GM19438 (cell line): ENCODE measurements at regions not wholly inside any gene's neighbourhood (a gene's known extent, or its start where the extent isn't known, plus 50 kb on each side); places are given as distances from the start of the nearest gene placed in this dataset.

Experiments used
- ATAC-seq: cut with Tn5 transposase; IDR thresholded peaks from one replicate; pipeline ENCODE4 v1.9.1; 2021; ENCODE audit warnings: low read depth; ENCODE audit not compliant: unreplicated experiment

DNA sequence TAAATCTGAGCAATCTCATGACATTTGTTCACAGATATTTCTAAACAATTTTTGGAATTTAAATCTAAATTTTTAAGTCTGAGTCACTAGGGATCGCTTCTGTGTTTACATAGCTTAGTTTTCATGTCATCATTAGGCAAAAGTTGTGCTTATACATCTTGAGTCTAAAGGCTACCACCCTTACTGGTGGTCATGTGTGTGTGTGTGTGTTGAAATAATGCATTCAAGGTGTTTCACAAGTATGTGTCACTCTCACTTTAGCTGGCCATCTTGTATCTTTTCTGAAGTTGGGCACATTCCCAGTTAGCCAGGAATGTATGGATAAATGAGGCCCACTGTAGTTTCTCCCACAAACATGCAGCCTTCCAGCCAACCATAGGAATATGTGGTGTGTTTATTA is 1162.5 kb upstream of the PRMT6 start:
- ATAC-seq: no peak

DNA sequence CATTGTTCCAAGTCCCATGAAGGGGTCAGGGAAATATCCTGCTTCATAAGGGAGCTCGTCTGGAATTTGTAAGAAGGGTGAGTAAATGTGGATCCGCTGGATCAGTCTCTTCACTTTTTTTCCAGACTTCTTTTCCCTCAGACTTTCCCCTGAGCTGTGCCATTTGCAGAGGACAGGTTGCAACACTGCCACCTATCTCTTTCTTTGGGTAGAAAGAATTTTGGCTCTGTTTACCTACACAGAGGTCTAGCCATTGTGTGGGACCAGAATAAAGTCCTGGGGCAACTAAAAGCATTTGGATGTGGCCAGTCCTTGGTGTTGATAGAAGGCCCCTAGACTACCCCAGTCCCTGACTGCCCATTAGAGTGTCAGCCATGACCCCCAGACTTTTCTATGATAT is 1146.7 kb upstream of the PRMT6 start:
- ATAC-seq: no peak

DNA sequence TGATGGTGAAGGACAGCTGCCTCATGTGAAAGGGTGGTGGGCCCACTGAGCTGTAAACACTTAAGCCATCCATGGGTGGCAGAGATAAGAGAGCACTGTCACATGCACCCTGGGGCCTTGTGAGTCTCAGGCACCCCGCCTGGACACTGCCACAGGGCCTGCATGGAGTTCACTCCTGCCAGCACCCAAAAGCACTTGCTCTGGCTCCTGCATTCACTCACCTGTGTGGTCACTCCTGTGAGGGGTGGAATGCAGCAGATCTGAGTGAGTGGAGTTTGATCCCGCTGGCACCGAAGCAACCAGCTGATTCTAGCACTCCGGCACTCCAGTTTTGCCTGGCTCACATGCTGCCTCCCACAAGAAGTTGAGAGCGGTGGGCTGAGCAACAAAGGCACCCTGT is 1142.1 kb upstream of the PRMT6 start:
- ATAC-seq: no peak

DNA sequence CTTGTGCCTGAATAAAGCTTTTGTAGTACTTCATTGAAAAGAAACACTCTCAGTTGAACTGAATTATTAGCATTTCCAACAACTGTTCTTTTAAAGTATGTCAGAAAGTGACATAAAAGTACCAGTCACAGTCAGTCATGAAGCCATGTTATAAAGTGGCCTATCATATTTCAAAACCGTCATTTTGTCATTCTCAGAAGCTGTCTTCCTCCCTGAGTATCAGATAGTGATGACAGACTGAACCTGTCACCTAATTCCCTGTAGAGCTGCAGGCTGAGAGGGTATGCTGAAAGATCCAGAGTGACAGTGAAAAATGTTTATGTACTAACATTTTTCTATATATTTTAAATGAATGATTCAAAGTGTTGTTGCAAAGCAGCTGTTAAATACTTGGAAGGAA is 1121.7 kb upstream of the PRMT6 start:
- ATAC-seq: no peak

DNA sequence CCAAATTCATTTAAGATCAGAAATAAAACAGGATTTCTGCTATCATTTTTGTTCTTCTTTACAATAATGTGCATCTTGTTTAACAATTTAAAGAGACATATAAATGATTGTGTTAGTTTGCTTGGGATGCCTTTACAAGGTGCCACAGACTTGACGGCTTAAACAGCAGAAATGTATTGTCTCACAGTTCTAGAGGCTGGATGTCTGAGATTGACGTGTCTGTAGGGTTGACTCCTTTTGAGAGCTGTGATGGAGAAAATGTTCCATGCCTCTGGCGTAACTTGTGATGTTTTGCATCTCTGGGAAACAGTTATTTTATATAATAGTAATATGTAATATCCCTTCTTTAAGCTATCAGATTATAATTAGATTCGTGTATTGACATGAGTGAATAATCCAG is 1091.6 kb upstream of the PRMT6 start:
- ATAC-seq: no peak

DNA sequence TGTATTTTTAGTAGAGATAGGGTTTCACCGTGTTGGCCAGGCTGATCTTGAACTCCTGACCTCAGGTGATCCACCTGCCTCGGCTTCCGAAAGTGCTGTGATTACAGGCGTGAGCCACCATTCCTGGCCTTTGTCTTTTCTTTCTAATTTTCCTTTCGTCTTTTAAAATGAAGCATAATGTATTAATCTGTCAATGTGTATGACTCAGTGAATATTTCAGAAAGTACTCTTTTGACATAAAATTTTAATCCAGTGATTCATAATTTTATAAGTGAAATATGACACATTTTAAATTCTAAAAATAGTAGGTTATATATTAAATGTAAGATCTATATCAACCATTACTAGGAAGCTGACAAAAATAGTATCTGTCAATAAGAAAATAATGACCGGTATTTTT is 1059.0 kb upstream of the PRMT6 start:
- no peak for ATAC-seq

DNA sequence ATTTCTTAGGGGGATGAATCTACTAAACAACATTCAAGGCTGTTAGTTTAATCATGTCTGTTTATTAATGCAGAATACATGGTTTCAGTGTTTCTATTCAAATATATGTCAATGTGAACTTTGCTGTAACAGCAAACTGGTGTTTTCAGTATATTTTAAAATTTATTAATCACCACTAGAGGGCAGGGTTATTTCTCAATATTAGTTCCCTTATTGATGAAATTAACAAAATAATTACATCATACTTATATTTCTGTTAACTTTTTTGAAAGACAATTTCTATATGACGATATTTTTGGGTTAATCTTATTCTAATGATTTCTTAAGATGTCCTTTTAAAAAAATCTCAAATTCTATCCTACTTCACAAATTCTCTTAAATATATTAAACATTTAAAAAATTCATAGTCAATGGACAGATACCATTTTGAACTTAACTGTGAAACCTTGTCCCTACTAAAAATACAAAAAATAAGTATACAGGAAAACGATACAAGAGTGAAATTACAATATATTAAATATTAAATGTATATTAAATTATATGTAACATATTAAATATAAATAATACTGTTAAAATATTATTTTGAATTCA is 1034.1 kb upstream of the PRMT6 start:
- no peak for ATAC-seq

DNA sequence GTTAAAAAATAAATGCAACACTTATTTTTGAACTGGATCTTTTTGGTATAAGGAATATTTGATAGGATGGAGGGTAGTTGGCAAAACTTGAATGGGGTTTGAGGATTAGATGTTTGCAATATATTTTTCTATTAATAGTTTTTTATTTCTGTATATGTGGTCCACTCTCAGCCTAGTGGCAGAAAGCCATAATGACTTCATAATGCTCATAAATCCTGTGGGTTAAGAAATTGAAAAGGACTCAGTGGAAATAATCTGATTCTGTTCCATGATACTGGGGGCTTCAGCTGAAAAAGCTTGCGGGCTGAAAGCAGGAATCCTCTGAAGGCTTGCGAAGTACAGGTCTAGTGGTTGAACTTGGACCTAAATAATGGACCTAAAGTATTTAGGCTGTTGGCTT is 1028.6 kb upstream of the PRMT6 start:
- no peak for ATAC-seq

DNA sequence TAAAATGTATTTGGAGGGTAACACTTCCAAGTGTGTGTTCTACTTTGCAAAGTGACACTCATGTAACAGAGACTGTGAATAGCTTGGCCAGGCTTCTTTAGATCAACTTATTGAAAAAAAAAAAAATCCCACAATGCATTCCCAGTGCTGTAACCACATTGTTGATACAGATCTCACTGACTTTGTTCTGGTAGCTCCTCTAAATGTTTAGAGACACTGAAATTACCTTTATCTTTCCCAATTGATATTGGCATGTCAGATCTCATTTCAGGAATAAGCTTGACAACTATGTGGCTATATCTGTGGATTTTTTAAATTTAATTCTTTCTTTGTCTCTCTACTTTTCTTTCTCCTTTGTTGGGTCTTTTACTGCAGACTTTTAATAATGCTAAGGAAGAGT is 1018.9 kb upstream of the PRMT6 start:
- ATAC-seq: no peak

DNA sequence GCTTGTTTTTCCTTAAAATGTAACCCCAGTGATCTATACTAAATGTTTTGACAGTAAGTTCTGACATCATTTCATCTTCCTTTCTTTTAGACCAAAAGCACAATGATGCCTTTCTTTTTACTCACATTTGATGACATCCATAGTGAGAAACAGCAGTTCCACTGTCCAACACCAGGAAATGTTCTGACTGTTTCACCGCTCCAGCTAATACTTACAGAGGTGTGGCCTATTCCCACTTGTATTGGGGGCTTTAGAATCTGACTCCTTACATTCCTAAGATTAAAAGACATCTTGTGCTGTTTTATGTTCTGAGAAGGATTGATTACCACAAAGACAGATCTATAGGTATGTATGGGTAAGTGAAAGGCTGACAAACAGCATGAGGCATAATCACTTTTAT is 1018.2 kb upstream of the PRMT6 start:
- ATAC-seq: no peak

DNA sequence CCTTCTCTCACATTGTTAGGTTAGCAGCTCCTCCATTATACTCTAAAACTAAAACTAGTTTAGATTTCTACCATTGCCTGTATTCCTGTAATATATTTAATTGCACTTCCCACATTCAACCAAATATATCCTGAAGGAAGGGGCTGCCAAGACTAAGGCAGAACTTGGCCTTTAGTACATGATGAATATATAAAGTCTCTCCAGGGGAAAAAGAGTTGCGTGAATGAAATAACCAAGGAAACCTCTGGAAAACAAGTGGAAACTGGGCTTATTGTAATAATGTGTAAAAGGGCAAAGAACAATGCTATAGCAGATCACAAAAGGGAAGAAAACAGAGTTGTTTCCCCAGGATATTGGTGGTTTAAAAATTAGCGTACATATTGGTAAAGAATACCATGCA is 1012.5 kb upstream of the PRMT6 start:
- no peak for ATAC-seq

DNA sequence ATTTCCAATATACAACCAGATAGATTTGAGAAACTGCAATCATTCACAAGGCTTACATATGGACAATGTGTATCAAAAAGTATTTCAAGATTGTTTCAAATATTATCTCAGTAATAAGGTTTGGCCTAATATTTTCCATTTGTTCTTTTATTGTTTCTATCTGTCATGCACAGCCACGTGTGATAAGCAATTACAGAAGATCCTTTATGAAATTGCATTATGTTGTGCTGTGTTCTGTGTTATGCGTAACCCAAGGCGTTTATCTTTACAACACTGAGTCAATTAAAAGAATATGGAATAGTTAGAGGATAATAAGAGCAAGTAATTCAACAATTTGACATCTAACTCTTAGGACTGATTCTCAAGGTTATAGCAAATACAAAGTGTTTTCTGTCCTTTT is 1009.3 kb upstream of the PRMT6 start:
- ATAC-seq: no peak

DNA sequence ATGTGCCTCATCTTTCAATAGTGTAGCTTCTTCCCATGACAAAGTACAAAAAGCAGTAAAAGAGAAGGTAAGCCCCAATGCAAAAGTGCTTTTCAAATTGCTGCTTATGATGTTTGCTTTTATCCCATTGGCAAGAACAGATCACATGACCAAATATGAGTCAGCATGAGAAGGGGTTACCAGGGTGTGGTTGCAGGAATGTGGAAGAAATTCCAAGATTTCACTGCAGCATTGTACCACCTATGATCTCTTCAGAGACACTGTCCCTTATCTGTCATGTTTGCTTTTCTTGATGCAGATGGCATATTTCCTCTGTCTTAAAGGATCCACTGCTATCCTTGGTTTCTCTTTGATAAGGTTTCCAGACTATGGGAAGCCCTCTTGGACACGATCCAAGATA is 1006.9 kb upstream of the PRMT6 start:
- no peak for ATAC-seq

DNA sequence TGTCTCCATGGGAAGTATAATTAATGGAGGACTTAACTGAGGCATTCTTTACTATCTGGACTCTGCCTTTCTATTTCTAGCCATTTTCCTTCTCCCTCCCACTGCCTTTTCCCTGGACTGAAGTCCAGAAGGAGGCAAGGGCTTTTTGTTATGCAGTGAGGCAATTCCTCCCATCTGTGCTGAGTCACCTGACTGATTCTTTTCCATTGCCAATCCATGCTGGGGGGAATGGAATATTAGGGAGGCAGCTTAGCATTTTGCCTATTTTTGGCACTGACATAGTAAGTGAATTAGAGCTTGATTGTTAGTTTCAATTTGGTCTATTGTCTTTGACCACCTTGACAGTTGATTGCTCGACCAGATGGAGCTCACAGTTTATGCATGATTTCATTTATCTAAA is 1000.6 kb upstream of the PRMT6 start:
- ATAC-seq: no peak

DNA sequence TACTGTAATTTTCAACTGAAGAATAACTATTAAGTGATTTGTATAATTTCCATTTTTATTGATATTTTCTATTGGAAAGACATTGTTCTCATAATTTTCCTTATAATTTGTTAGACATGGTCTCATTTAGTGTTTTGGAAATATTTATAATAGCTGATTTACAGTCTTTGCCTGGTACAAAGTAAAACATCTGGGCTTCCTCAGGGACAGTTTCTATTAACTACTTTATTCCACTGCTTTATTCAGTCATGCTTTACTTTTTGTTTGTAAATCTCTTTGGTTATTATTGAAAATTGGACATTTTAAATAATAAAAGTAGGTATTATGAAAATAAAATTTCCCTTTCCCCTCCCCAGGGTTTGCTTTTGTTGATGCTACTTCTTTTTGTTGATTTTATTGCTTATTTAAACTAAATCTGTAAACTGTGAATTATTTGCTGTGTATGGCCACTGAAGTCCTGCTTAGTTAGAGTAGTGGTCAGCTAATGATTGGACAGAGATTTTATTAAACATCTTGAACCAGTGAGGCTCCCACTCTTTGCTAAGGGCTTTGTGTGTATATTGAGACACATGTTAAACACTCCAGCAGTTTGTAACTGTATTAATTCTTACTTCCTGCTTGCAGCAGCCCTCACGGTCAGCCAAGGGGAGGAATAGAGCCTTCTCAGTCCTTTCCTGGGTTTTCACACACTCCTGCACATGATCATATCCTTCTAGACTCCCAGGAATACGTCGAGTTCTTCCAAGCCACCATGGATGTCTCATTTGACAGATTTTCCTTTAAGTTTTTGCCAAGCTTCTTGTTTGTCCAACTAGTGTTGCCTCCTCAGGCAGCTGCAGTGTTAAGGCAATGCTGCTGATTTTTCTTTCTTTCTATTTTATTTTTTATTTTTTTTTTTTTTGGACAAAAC is 994.6 kb upstream of the PRMT6 start:
- ATAC-seq: no peak

DNA sequence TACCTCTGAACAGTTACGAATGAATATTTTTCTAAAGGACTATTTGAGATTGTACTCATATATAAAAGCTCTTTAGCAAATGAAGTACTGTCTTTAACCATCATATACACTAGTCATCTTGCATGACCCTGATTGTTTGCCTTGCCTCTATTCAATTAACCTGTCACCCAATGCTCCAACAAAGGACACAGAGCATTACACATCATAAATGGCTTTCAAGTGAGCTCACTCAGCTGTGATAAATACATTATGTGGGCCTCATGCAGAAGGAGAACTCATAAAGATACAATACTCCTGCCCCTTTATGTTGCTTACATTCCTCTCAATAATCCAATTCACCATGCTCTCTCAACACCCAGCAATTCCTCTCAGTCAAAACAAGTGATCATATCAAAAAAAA is 993.0 kb upstream of the PRMT6 start:
- no peak for ATAC-seq

DNA sequence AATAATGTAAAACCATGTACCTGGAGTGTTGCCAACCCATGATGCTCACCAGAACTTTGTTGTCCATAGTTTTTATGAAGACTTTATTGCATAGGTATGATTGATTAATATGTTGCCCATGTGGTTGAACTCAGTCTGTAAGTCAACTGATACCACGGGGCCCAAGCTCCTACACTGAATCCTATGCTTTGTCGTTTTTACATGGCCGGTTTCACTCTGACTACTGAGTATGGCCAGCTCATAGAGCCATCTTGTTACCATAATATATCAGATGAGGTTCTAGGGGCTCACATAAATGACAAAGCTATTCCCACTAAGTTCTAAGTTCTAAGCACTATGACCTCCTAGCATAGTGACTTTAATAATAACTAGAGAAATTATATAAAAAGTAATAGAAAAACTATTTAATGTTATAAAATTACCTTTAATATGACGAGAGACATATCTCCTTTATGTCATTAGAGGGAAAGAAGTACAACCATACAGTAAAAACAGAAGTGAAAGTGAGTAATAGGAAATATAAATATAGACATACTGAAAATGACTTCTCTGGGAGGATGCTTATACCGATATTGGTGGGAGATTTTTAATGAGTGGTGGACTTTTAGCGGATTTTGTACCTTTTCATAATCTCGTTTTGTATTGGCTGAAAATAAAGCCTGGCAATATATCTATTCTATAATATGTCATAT is 983.4 kb upstream of the PRMT6 start:
- ATAC-seq: no peak

DNA sequence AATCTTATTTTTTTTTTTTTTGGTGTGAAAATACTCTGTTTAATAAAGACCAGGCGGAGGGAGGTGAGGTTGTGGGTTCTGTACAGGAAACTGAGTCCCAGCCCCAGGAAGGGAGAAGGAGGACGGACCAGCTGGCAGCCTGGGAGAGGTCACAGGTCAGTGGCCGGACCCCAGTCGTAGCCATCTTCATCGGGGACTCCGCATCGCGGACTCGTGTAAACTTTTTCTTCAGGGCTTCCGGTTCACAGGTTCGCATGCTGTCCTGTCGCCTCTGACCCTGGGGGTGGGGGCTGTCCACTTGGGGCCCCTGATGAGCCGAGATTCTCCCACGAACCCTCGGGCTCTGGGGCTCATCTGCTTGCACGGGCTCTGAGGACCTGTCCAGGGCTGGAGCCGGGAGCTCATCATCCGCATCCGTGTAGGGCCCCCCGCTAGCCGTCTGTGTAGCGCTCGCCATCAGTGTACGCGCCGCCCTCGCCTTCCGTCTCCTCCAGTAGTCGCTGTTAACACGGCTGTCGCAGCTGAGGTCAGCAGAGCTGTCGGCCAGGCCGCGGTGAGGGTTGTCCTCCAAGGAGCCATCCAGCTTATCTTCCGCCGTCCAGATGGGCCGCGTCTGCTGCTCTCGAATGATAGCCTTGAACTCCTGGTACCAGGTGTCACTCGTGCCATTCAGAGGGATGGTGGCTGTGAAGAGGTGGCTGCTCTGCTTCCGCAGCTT is 975.7 kb upstream of the PRMT6 start:
- ATAC-seq: no peak

DNA sequence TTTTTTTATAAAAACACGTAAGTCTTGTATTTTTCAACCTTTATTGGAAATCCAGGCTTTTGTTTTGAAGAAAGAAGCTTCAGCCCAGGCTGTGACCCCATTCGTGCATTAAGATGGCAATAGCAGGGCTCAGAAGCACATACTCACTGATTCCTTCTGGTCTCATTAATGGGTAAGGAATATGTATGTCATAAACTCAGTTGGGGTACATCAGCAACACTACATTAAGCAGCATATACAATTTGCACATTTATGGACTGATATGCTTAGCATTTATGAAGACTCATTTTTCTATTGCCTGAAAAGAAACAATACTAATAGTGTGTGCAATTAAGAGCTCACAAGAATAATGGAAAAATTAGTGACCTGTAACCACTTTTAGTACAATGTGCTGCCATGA is 945.4 kb upstream of the PRMT6 start:
- ATAC-seq: no peak

DNA sequence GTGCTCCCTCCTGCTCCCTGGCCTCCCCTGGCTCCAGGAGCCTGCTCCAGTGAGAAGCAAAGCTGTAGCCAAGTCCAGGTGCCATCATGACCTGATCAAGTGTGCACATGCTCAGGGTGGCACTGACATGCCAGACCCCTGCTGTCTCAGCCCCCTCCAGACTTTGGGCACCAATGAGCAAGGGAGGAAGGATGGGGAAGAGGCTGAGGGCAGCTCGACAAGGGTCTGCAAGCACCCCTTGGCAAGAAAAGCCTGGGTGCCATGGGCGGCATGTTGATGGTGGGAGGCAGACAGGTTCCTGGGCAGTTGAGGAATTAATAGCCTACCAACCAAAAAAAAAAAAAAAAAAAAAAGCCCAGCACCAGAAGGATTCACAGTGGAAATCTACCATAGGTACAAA is 942.6 kb upstream of the PRMT6 start:
- ATAC-seq: no peak

DNA sequence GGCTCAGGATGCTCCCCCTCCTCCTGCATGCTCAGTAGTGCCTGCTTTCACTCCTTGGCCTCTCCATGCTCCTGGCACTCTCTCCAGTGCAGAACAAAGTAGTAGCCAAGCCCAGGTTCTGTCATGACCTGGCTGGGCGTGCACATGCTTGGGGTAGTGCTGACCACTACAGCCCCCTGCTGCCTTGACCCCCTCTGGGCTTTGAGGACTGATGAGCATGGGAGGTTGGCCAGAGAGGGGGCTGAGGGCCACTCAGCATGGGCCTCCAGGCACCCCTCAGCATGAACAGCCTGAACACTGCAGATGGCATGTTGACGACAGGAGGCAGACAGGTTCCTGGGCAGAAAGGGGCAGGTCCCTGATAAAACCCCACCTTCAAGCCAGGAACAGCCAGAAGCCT is 935.7 kb upstream of the PRMT6 start:
- no peak for ATAC-seq
